ENCODE measurements at regions not wholly inside any gene's neighbourhood (a gene's known extent, or its start where the extent isn't known, plus 50 kb on each side); places are given as distances from the start of the nearest gene placed in this dataset.

- ChIA-PET CTCF (interaction anchor here (0.9 kb wide), 1 partner anchor 17 kb away, joined by 3 read pairs; no protein-coding TSS in a partner anchor), POLR2A (no interaction called here)
- TF ChIP-seq CTCF (IDR thresholded peaks at IDR 0.05; ENCODE audit: control extremely low read depth, extremely low read depth, low read depth, missing control alignments) = no peak
- DNase-seq (ENCODE audit: extremely low spot score) = no peak
These were observed 138.1 kb downstream of the SUCLG1 start for GRCh38 chr2:84320940-84321339.

- POLR2A ChIA-PET = no interaction called here
- no peak for DNase-seq (ENCODE audit: extremely low spot score)
- no peak for TF ChIP-seq CTCF (IDR thresholded peaks at IDR 0.05; ENCODE audit: control extremely low read depth, extremely low read depth, low read depth, missing control alignments)
- CTCF ChIA-PET = interaction anchor here (1.2 kb wide), 1 partner anchor 16 kb away, joined by 4 read pairs; no protein-coding TSS in a partner anchor
These were observed 139.5 kb downstream of the SUCLG1 start for GRCh38 chr2:84319581-84319980.

GRCh38 chr2:84317135-84317534 lies 141.9 kb downstream of the SUCLG1 start:
- TF ChIP-seq CTCF (IDR thresholded peaks at IDR 0.05; ENCODE audit: control extremely low read depth, extremely low read depth, low read depth, missing control alignments) = no peak
- DNase-seq (ENCODE audit: extremely low spot score) = no peak
- POLR2A ChIA-PET = no interaction called here
- CTCF ChIA-PET = interaction anchor here (0.8 to 1.3 kb wide), 2 partner anchors 13 to 35 kb away, joined by 3 to 5 read pairs; no protein-coding TSS in a partner anchor

GRCh38 chr2:84314901-84315330 lies 144.2 kb downstream of the SUCLG1 start:
- ChIA-PET CTCF (interaction anchor here (0.7 to 4.1 kb wide), 26 partner anchors 8 to 867 kb away, joined by 3 to 36 read pairs (median 4); no protein-coding TSS in a partner anchor), POLR2A (no interaction called here)
- peak; percentile 92 for TF ChIP-seq CTCF (IDR thresholded peaks at IDR 0.05; ENCODE audit: control extremely low read depth, extremely low read depth, low read depth, missing control alignments)
- peak; percentile 66 for DNase-seq (ENCODE audit: extremely low spot score)

GRCh38 chr2:84314250-84314649 lies 144.8 kb downstream of the SUCLG1 start:
- DNase-seq (ENCODE audit: extremely low spot score) = no peak
- POLR2A ChIA-PET = no interaction called here
- TF ChIP-seq CTCF (IDR thresholded peaks at IDR 0.05; ENCODE audit: control extremely low read depth, extremely low read depth, low read depth, missing control alignments) = no peak
- CTCF ChIA-PET = interaction anchor here (0.7 to 4.1 kb wide), 22 partner anchors 9 to 866 kb away, joined by 3 to 36 read pairs (median 5); no protein-coding TSS in a partner anchor

- POLR2A ChIA-PET = no interaction called here
- TF ChIP-seq CTCF (IDR thresholded peaks at IDR 0.05; ENCODE audit: control extremely low read depth, extremely low read depth, low read depth, missing control alignments) = no peak
- DNase-seq (ENCODE audit: extremely low spot score) = no peak
- CTCF ChIA-PET = interaction anchor here (0.7 kb wide), 1 partner anchor 15 kb away, joined by 3 read pairs; no protein-coding TSS in a partner anchor
These were observed 149.8 kb downstream of the SUCLG1 start for GRCh38 chr2:84309281-84309680.
